Brain pericyte (primary cell): ENCODE measurements at regions not wholly inside any gene's neighbourhood (a gene's known extent, or its start where the extent isn't known, plus 50 kb on each side); places are given as distances from the start of the nearest gene placed in this dataset.

ENCODE experiments used
- DNase-seq: peaks from one replicate; pipeline ENCODE4 v3.0.0-alpha.2; 2012; ENCODE audit warnings: low read depth, low spot score

DNA sequence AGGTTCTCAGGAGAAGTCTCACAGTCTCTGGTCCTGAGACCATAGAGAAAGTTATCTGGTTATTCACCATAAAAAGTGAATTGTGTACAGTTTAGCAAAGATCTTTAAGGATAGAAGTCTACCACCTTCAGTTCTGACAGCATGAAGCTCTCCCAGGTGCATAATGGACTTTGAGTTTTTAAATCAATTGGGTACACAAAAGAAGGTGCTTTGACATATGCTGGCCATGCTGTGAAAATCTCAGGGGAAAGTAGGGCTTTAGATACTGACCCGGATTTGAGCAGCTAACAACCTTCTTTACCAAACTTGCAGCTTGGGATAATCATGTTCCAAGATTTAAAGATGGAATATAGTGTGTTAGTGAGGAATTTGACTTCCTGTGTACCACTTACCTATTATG is 264.2 kb downstream of the ZSWIM6 start:
- DNase-seq, result no peak

DNA sequence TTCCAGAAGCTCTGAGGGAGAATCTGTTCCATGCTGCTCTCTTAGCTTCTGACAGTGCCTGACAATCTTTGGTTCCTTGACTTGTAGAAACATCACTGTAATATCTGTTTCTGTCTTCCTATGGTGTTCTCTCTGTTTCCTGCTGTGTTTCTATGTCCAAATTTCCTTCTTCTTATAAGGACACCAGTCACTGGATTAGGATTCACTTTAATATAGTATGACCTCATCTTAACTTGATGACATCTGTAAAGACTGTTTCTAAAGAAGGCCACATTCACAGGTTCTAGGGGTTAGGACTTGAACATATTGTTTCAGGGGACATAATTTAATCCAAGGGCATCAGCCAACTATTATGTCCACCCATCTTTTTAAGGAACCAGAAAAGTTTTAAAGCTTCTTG is 265.6 kb downstream of the ZSWIM6 start:
- DNase-seq, result no peak

DNA sequence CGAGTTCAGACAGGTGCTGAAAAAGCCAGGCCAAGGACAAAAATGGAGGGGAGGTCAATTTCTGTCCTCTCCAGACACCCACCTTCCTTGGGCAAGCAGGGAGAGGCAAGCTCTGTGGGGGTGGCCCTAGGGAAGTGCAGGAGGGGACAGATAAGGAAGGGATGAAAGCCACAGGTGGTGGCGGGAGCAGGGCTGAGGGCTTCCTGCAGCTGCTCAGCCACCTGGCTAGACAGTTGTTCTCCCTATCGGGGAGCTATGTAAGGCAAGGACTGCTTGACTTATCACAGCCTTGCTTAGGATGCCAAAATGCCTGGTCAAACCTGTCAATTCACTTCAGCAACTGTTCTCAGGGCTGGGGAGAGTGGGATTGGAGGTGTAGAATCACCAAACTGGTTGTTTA is 266.1 kb downstream of the ZSWIM6 start:
- DNase-seq, result no peak

DNA sequence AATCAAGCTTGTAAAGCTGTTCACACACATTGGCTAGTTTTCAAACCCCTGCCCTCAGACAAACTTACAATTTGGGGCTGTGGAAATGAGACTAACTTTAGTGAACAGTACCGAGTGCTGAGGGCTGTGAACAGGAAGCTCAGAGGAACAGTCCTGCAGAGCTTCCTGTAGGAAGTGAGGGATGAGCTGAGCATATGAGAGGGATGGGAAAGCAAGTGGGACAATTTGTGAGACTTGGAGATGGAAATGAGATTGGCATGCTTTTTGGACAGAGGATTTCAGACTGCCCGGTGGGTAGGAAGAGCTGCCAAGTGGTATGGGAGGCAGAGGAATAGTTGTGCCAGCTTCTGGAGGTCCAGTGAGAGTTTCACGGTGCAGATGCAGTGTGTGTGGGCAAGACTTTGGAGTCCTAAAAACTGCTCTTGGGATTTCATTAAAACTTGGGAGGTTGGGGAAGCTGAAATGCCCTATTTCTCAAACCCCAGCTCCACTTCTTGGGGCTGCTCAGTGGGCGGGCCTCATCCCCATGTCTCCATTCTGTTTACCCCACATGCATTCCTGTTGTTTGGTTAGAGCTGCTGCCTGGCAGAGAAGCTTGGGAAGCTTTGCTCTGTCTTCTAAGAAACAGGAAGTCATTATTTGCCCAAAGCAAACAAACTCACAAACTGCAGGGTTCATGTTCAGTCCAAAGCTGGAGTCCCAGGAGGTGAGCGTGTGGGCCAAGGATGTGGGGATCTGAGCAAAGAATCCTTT is 267.5 kb downstream of the ZSWIM6 start:
- peak; percentile 32 for DNase-seq

DNA sequence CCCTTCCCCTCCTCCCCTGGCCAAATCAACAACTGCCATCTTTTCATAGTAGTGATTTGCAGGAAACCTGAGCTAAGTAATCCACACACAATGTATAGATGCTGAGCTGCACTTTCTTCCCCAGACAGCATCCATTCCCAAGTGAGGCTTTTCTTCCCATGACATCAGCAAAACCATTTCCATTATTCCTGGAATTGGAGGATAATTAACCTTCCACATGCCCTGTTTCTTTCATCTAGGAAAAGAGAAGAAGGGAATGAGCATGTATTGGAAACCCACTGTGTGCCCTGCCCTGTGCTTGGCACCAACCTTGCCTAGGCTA is 268.0 kb downstream of the ZSWIM6 start:
- DNase-seq, result no peak

DNA sequence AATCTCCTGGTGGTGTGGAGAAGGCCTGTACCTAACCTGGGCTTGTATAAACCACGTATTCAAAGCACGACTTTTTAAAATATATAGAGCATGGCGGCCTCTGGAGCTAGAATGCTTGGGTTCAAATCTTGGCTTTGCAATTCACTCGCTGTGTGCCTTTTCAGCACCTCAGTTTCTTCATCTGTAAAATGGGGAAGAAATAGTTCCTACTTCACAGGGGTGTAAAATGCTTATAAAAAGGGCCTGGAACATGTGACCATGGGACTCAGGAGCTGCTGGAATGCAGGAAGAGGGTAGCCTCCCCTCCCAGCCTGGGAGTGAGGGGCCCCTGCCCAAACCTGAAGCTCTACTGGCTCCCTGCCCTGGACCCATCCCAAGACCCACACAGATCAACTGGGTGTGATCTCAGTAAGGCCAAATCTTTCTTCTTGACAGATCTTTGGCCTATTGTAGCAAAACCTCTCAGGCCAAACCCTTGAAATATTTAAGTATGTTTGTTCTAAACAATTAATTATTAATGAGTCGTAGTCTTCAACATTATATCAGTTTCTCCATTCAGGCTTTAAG is 269.0 kb downstream of the ZSWIM6 start:
- no peak for DNase-seq

DNA sequence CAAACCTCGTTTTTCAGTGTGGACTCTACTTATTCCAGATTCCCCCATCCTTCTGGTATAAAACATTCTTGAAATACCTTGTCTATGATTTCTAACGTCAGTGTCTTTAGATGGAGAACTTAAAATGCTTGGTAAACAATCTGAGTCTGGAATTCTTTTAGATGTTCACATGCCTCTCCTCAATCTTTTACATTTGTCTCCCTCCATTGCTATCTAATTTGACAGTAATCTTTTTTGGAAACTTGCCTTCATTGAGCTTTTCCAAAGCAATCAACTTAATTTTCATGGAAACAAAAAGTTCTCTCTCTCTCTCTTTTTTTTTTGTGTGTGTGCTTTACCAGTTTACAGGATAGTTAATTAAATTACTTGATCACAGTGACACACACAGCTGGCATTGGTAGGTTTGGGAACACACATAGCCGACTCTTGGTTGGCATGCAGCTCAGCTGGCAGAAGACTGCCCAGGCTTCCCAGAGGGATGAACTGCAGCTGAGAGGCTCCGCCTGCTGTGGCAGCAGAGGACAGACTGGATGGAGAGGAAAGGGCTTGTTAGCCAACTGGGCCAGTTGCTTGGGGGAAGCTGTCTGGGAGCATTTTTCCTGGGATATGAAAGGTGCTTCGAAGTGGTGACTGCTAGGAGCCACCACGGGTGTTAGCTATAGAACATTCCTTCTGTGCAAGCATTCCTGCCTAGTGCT is 271.3 kb downstream of the ZSWIM6 start:
- no peak for DNase-seq

DNA sequence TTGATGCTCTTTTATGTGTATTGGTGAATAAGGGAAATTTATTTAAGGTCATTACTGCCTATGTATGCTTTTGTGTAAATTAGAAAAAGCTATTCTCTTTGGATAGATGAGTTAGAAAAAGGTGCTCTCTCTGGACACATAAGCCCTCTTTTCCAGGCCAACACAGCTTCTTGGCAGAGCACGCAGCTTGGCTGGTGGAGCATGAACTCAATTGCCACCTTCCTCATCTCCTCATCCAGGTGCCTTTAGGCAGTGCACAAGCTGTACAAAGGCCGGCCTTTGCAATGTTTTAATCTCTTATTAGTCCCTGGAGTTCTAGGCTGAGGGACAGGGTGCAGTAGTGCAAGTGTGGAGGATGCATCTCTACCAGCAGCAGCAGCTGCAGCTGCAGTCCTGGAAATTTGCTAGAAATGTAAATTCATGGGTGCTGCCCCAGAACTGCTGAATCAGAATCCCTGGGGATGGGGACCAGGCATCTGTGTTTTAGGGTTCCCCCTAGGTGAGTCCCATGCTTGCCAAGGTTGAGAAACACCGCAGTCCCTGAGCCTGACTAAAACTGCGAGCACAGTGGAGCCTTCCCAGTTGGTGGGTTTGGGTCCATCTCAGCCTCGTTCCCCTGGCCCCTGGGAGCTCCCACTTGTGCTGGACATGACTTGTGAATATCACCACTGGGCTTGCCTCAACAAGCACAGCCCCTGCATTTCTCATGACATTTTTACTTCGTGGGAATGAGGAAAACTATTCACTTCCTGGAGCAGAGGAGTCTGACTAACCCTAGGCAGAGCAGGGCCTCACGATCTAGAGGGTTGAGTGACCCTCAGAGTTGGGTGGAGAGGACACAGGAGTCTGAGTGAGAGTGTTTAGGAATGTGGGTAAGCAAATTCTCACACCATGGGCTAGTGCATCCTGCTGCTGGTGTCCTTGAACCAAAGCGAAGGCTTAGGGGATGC is 272.3 kb downstream of the ZSWIM6 start:
- DNase-seq, result no peak

DNA sequence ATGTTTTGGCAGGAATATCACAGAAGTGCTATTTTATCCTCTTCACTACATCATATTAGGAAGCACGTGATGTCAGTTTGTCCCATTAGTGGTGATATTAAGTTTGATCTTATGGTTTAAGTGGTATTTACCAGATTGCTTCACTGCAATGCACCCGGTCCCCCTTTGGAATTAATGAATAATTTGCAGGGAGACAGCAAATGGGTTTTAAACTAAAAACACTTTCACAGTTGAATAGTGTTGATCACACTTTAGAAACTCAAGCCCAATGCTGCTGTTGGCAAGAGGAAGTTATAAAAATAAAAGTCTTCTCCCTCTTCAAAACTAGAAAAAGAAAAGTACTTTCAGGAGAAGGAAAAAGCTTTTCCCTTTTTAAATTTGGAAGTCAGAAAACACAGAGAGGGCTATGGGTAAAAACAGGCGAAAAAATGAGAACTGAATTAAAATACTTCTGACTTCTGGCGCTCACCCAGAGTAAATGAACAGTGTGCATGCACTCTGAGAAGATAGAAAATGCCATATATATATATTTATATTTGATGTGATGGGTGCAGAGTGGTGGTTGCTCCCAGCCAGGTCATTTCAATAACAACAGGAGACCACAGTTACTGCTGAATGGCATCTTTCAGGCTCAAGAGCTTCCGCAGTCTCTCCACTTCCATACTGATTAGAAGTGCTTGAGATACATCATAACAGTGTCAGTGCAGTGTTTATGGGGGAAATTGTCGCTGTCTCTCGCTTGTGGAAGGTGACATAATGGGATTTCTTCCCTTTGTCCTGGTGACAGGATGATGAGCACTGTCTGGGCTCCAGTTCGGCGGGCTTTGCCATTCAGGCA is 278.0 kb downstream of the ZSWIM6 start:
- no peak for DNase-seq

DNA sequence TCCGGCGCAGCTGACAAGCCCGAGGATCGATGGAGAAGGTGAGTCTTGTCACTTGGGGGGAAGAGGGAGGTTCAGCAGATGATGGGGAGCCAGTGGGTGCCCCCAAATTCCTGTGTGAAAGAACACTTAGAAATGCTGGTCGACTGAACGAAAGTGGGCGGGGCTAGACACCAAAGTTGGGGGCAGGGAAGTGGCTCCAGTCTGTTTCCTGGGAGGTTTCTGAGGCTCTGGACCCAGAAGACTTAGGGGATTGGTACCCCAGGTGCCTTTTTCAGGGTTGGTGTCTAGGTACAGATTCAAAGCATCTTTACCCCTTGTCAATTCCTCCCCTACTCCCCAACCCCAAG is 278.6 kb downstream of the ZSWIM6 start:
- DNase-seq, result no peak

DNA sequence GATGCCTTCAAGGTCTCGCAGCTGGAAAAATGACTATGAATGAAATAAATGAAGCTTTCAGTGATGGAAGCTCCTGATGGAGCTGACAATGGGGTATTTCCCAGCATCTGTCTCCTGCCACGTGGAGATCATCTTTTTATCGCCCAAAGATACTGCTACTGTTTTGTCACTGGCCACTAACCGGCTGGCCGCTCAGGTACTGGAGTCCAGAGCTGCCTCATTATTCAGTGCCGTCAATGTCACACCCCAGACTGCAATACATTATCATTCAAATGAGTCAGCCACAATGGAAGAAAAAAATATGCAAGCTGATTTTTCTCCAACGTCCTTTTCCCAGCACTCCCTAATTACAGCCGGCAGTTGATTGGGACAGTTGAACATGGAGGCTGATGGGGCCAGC is 280.4 kb downstream of the ZSWIM6 start:
- DNase-seq, result no peak

DNA sequence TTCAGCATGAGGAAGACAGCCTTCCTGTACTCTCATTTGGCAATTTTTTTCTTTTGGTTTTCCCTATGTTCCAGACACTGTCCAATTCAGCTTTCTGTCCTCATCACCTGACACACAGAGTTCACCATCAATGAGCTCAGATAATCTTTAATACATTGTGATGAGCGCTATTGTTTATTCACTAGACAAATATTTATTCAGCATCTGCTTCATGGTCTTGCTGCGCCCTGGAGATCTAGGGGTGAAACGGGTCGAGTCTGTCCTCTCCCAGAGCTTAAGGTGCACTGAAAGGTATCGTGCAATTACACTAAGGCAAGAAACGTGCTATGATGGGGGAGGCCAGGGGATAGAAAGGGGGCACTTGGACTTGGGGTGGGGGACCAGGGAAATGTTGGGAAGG is 281.6 kb downstream of the ZSWIM6 start:
- no peak for DNase-seq

DNA sequence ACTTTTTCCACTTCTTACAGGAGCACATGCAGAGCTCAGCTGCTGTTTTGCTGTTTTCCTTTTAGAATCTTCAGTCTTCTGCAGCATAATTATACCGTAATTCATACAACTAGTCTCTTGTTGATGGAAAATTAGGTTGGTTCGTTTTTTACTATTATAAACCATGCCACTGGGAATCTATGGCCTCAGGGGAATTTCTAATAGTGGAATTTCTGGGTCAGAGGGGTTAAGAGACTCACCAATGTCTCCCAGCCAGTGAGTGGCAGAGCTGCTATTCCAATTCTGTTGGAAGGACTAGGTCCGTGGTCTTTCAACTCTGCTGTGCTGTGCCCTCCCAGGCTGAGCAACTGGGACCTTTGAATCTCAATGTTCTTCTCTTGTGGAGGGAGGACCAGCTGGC is 282.5 kb downstream of the ZSWIM6 start:
- DNase-seq, result no peak

DNA sequence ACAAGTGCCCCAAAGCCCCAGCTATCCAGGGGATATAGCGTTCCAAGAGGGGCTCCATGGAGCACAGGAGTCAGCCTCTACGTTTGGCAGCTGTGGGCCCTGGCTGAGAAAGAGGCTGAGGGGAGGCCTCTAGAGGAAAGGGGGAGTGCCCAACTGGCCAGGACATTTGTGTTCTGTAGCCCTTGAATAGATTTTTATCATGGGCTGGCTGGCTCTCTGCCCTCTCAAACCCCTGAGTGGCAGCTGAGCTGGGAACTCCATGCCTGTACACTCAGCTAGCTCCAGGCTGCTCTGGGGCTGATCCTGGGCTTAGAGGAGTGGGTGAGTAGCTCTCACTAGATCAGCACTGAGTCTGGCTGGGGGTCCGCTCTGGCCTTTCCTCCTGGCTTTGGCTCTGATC is 285.0 kb downstream of the ZSWIM6 start:
- no peak for DNase-seq

DNA sequence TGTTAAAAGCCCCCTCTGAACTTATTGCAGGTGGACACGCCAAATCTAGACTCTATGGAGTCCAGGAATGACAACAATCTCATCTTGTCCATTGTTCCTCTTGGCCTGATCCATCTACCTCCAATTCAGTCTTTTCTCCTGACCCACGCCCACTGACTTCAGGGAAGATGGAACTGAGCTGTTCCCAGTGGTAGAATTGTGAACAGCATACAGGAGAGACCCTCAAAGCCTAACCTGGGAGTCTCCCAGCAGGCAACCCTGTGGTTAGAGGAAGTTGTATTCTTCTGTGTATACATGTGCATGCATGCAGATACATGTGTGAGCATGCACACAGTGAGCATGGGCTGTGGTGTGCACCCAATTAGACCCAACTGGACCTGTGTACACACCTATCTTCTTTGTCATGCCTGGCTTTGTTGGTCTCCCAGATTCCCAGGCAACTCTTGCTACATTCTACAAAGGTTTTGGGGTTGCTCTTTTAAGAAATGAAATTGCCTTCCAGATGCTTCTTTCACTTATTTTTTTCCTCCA is 286.0 kb downstream of the ZSWIM6 start:
- DNase-seq, result no peak

DNA sequence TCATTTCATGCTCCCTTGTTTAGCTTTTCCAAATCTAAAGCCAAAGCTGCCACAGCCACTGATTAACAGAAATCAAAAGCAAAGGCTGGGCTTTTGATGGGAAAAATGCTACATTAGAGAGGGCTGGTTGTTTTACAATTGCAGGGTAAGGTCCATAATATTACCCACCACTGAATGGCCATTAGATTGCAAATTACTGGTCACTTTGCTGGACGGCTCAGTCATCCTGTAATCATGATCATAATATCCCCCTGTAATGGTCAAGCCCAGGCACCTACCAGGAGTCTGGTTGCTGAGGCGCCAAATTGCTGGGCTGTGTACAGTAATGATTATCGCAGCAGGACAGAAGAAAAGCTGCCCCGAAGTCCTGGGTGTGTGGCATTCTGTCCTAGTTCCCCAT is 286.5 kb downstream of the ZSWIM6 start:
- DNase-seq, result no peak

DNA sequence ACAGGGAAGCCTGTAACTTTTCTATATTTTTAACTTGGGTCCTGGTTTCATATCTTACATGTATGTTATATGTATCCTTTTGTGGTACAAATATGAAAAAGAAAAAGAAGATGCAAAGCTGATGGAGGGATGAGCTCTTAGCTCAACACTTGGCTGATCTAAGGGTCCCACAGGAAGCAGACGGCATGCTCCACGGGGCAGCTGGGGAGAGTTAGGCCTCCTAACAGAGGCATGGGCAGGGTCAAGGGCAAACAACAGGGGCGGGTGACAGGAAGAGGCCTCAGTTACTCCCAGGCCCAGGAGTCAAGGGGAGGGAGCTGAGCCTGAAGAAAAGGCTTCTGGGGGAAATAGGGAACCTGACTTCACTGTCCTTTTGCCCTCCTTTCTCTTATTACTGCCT is 287.2 kb downstream of the ZSWIM6 start:
- no peak for DNase-seq

DNA sequence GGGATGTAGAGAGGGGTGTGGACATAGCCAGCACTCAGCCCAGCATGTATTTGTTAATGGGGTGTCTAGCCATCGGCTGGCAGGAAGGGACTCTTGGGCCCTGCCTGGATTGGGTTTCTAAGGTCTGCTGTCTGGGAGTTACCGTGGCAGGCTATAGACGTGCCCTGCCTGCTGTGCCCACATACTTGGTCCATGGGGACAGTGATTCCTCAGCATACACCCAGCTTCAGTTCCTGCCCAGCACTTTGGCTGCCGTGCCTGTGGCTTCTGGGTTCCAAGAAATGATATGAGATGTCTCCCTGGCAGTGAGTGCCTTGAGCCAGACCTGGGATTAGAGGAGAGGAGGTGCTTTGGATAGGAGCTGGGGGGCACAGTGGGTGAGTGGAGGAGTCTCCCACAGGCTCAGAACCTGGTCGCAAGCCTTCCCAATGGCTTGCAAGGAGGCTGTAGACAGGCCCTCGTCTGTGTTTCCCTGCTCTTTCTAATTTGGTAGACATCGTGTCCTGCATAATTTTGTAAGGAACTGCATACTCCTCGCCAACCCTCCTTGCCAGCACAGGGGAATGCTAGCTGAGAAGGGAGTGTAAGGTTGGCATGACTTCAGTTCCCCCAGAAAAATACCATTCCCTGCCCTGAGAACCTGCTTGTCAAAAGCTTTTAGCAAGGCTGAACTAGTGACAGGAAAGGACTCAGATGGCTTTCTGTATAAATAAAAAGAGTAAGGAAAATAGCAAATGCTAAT is 287.9 kb downstream of the ZSWIM6 start:
- no peak for DNase-seq

DNA sequence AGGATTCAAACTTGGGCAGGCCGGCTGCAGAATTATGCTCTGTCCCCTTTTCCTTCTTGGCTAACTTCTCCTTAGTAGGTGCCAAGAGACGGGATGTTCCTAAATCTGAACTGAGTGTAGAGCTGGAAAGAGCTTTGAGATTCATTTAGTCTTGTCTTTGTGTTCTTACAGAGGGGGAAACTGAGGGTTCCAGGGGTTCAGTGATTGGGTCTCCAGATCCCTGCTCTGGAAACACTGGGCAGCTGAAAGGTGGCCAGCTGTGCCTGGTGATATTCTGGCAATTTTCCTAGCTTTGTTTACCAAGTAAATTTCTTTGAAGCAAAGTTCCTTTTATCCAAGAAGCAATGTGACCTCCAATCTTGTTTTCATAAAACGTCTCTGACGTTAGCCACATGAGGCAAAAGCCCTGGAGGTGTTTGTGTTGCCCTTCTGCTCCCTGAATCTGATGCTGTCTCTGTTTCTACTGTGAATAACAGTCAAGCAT is 288.7 kb downstream of the ZSWIM6 start:
- no peak for DNase-seq

DNA sequence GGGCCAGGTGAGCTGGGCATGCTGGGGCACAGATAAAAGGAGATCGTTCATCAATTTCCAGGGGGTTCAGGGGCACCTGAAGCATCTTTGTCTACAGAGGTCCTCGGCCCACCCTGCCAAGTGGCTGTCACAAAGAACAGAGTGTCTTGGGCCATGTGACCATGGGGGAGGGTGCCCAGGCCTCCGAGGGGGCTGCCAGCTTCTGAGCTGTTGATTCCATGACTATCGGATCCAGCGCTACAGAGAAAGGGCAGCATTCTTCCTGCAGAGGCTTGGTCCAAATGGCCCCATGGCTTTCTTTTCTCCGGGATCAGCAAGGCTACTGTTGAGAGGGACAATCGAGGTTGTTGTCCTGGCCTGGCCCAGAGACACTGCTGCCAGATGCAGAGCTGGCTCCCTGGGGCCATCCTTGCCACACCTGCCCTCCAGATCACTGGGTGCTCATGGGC is 289.2 kb downstream of the ZSWIM6 start:
- no peak for DNase-seq
